Kidney (tissue), 13 donors: ENCODE measurements at regions not wholly inside any gene's neighbourhood (a gene's known extent, or its start where the extent isn't known, plus 50 kb on each side); places are given as distances from the start of the nearest gene placed in this dataset.

ENCODE experiments used
- DNase-seq, 5 donors: peaks; one replicate each; pipeline ENCODE4 v3.0.0-alpha.2; 2013 to 2020
- FAIRE-seq: peaks from 2 replicates; lab custom pipeline; 2012; peaks lifted over from hg19 to GRCh38; lab: Jason Lieb, UNC
- H3K27ac ChIP-seq, 2 donors: one replicate each; pipeline ENCODE4 v1.7.0; 2013; ENCODE audit warnings: low read depth in 2 of 2, low read length in 2 of 2, inconsistent platforms in 1 of 2
- H3K27me3 ChIP-seq: one replicate; pipeline ENCODE4 v1.7.1; 2013; ENCODE audit warnings: low read length, inconsistent platforms; ENCODE audit not compliant: control insufficient read depth, insufficient read depth
- H3K36me3 ChIP-seq, 3 donors: one replicate each; pipeline versions ENCODE4 v1.7.0 to v1.7.1; 2013; ENCODE audit warnings: low read length in 3 of 3, control low read depth in 1 of 3, inconsistent platforms in 1 of 3; ENCODE audit not compliant: insufficient read depth in 3 of 3, control insufficient read depth in 2 of 3
- H3K4me1 ChIP-seq, 3 donors: one replicate each; pipeline versions ENCODE4 v1.7.0 to v1.7.1; 2013; ENCODE audit warnings: low read length in 3 of 3, inconsistent platforms in 1 of 3, low read depth in 1 of 3; ENCODE audit not compliant: control insufficient read depth in 2 of 3, insufficient read depth in 2 of 3
- H3K4me3 ChIP-seq, 3 donors: one replicate each; pipeline versions ENCODE4 v1.7.0 to v1.8.1; 2013; ENCODE audit warnings: low read length in 3 of 3, control low read depth in 1 of 3, inconsistent platforms in 1 of 3
- H3K9ac ChIP-seq, 3 donors: one replicate each; pipeline versions ENCODE4 v1.7.0 to v1.7.1; 2013; ENCODE audit warnings: low read length in 3 of 3, control low read depth in 1 of 3, inconsistent platforms in 1 of 3
- H3K9me3 ChIP-seq, 3 donors: one replicate each; pipeline versions ENCODE4 v1.7.0 to v1.7.1; 2013; ENCODE audit warnings: low read length in 3 of 3, control low read depth in 1 of 3, inconsistent platforms in 1 of 3; ENCODE audit not compliant: control insufficient read depth in 2 of 3, insufficient read depth in 1 of 3
- intact Hi-C: fragments of 100-400 bp; cut with DNase I; formaldehyde crosslinking; loops from one replicate; pipeline ENCODE4 v1.11.1; 2022
- TF ChIP-seq, protein P1 (sequence below): IDR thresholded peaks from 3 replicates; pipeline ENCODE4 v1.5.1; 2012; ENCODE audit warnings: mild to moderate bottlenecking, moderate library complexity, borderline replicate concordance; ENCODE audit not compliant: insufficient read depth; ENCODE audit errors: extremely low read depth
- donor health status: control.
- donor health status: control.
- donor health status: control.
- donor health status: control.
- donor health status: control.
- donor health status: DM: yes; HTN: yes; CAD: no.
- donor health status: Normal renal cell carcinoma (clear cell type).

DNA sequence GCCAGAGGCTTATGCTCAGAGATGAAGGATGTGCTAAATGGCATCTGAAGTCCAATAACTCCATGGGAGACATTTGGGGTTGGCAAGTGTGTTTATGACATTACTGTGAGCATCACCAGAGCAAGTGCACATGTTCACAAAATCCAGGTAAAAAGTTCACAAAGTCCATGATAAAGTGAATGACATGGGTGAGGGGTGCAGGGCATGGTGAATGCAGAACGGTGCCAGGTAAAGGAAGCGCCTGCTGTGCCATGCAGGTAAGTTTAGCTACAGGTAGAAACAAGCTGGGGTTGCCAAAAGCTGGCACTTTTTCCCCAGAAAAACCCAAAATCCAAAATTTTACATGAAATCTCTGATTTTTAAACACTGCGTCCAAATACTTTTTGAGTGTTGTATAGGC, 268.2 kb downstream of the ABHD5 start:
- no peak for FAIRE-seq
- Histone ChIP-seq H3K4me1 (no peaks in the 10 kb centered on the region), H3K9ac (no peak overlapping the region), H3K27ac (no peak overlapping the region), H3K9me3 (no peaks in the 10 kb centered on the region), H3K27me3 (no peaks in the 10 kb centered on the region), H3K36me3 (no peaks in the 10 kb centered on the region), H3K4me3 (no peak overlapping the region)
- TF ChIP-seq, protein P1, sequence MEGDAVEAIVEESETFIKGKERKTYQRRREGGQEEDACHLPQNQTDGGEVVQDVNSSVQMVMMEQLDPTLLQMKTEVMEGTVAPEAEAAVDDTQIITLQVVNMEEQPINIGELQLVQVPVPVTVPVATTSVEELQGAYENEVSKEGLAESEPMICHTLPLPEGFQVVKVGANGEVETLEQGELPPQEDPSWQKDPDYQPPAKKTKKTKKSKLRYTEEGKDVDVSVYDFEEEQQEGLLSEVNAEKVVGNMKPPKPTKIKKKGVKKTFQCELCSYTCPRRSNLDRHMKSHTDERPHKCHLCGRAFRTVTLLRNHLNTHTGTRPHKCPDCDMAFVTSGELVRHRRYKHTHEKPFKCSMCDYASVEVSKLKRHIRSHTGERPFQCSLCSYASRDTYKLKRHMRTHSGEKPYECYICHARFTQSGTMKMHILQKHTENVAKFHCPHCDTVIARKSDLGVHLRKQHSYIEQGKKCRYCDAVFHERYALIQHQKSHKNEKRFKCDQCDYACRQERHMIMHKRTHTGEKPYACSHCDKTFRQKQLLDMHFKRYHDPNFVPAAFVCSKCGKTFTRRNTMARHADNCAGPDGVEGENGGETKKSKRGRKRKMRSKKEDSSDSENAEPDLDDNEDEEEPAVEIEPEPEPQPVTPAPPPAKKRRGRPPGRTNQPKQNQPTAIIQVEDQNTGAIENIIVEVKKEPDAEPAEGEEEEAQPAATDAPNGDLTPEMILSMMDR, result no peak
- intact Hi-C loops, result no loop called here
- DNase-seq, result no peak

- H3K4me1 ChIP-seq, result no peaks in the 10 kb centered on the region
- FAIRE-seq, result no peak
Measured at GRCh38 chr3:43959498-43960447, 269.0 kb downstream of the ABHD5 start.

GRCh38 chr3:43960448-43960840, 269.7 kb downstream of the ABHD5 start:
- H3K27ac ChIP-seq, result no peak overlapping the region
- intact Hi-C loops, result no loop called here
- FAIRE-seq, result no peak
- TF ChIP-seq, protein P1, result no peak
- H3K4me3 ChIP-seq, result no peak overlapping the region
- H3K27me3 ChIP-seq, result no peaks in the 10 kb centered on the region
- H3K4me1 ChIP-seq, result no peaks in the 10 kb centered on the region
- H3K9ac ChIP-seq, result no peak overlapping the region
- no peaks in the 10 kb centered on the region for H3K9me3 ChIP-seq
- no peaks in the 10 kb centered on the region for H3K36me3 ChIP-seq
- peak in 1 of 5 donors; percentile 21 for DNase-seq

More at GRCh38 chr3:43959498-43960447, 269.0 kb downstream of the ABHD5 start:
- intact Hi-C loops, result no loop called here
- Histone ChIP-seq H3K36me3 (no peaks in the 10 kb centered on the region), H3K9me3 (no peaks in the 10 kb centered on the region), H3K27me3 (no peaks in the 10 kb centered on the region), H3K27ac (no peak overlapping the region), H3K9ac (no peak overlapping the region), H3K4me3 (no peak overlapping the region)
- DNase-seq, result no peak
- TF ChIP-seq, protein P1, result no peak
